ENCODE measurements at regions not wholly inside any gene's neighbourhood (a gene's known extent, or its start where the extent isn't known, plus 50 kb on each side); places are given as distances from the start of the nearest gene placed in this dataset.

- no peak for DNase-seq
Measured at GRCh38 chr4:71243091-71243833, 95.6 kb upstream of the SLC4A4 start.

- no peak for DNase-seq
Measured at GRCh38 chr4:71247706-71248105, 91.1 kb upstream of the SLC4A4 start.

DNA sequence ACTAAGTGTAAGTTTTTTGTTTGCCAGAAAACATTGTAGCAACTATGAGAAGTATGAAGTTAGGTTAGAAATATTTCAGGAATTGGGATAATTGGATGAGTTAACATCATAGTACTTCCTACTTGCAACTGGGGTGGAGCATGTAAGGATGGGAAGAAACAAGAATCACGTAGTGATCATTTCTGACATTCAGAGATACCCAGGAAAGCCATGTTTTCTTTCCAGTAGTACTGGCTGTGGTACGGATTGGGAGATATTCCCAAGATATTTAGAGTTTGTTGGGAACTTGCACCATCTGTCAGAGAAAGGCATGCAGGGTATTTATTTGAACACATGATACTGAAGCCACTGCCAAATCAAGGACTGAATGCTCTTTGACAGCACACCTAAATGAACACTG, 87.6 kb upstream of the SLC4A4 start:
- no peak for DNase-seq

DNA sequence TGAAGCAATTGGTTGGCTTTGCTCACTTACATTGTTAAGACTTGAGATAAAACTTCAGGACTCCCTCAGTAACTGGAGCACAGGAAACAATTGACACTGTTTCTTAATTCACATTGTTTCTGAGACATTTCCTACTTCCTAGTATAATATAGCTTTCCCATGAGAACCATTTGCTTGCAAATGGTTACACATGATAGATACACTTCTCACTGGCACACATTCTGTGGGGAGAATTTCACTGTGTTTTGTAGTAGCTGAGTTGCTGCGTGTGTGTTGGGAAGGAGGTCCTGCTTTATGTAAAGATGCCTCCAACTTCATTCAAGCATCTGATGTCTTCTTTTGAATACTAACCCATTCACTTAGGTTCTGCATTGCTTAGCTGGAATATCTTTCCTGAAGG, 85.3 kb upstream of the SLC4A4 start:
- no peak for DNase-seq

GRCh38 chr4:71254451-71255012, 84.3 kb upstream of the SLC4A4 start:
- DNase-seq: no peak

GRCh38 chr4:71255976-71256375, 82.8 kb upstream of the SLC4A4 start:
- no peak for DNase-seq

GRCh38 chr4:71257761-71258160, 81.1 kb upstream of the SLC4A4 start:
- DNase-seq: no peak

DNA sequence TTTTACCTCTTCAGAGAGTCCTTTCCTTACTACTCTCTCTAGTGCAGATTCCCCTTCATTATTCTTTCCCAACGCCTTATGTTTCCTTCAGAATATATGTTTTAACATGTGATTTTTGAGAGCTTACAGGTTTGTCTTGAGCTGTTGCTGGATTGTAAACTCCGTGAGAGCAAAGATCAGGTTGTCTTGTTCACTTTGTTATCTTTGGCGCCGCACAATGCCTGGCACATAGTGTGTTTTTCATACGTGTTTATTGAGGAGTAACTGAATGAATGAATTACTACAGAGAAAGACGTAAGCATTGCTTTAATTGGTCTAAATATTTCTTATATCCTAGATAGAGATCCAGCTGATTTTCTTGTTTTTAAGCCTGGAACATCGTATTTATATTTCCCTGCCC, 80.5 kb upstream of the SLC4A4 start:
- no peak for DNase-seq

- no peak for DNase-seq
Measured at GRCh38 chr4:71259280-71259679, 79.5 kb upstream of the SLC4A4 start.

- peak; percentile 10 for DNase-seq
Measured at GRCh38 chr4:71259911-71260331, 78.9 kb upstream of the SLC4A4 start.

DNA sequence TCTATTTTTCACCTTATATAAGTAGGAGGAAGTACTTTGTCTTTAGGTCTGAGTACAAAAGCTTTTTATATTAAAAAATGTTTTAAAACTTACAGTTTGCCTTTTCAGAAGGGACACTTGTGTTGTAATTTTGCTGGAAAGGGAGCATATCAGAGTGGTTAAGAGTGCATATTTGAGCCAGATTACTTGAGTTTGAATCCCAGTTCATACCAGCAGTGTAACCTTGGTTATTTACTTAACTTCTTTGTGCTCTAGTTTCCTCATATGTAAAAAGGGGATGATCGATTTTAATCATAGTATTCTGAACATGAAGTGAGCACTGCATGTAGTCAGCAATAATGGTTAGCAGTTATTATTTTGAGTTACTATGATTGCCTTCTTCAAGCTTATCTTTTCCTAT, 78.3 kb upstream of the SLC4A4 start:
- DNase-seq: no peak

DNA sequence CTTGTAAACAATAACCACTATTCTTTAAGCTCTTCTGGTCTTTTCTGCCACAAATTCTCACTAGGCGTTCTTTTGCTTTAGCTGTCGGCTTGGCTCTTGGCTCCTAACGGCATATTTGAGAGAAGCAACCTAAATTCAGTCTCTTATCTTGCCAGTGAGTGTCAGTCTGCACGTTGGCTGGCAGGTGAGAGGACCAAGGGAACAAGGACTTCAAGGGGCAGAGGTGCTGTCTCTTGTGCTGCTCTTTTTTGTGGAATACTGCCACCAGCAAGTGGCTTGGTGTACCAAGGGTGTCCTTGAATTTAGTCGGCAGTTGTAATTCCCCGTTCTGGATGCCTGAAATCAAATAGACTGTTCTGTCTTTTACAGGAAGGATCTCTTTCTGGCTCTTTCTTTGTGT, 77.8 kb upstream of the SLC4A4 start:
- DNase-seq: no peak

DNA sequence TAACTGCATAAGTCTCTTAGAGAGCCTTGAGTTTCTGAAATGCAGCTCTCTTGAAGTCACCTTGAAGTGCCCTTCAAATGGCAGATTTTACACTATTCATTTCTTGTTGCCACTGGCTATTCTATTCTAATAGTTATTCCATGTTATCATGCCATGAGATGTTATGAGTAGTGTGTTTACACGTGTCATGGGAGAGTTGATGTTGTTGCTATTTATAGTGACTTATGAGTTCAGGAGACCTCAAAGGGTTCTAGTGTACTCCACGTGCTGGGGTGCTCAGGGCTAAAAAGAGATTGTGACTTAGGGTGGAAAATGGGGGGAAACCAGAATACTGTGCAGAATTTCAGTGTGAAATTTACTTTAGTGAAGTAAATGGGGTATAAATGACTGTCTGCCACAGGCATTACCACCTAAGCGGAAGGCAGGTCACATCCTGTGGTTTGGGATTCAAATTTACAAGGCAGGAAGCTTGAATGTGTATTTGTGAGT, 77.1 kb upstream of the SLC4A4 start:
- DNase-seq: no peak

- DNase-seq: no peak
Measured at GRCh38 chr4:71262161-71262560, 76.7 kb upstream of the SLC4A4 start.

- no peak for DNase-seq
Measured at GRCh38 chr4:71266090-71266794, 72.6 kb upstream of the SLC4A4 start.

DNA sequence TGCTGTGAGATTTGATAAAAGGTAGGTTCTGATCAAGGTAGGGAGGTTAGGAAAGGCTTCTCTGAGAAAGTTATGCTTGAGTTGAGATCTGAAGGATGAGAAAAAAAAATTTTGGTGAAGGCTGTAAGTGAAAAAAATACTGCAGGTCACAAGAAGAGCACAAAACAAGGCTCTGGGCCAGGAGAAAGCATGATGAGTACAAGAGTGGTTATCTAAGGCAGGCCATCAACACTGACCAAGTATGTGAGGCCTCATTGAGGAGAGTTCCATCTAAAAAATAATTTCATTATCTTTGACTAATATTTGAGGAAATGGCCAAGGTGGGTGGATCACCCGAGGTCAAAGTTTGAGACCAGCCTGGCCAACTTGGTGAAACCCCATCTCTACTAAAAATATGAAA, 71.6 kb upstream of the SLC4A4 start:
- no peak for DNase-seq

- DNase-seq: no peak
Measured at GRCh38 chr4:71268166-71268565, 70.7 kb upstream of the SLC4A4 start.

DNA sequence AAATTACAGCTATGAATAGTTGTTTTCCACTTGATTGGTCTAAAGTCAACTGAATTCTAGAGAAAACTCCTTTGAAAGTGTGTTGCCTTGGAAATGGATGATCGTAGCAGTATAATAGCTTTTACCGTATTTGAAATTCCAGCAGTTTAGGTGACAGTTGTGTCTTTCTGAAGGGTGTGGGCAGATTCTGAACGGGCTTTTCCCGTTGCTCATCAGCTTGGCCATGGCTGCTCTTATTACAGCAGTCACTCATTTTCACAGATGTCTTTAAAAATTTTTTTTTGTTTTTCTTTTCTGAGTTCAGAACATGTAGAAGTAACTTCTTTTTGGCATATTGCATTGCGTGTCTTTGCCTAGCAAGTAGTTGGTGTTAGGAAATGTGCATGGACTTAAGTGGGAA, 69.6 kb upstream of the SLC4A4 start:
- DNase-seq: no peak

DNA sequence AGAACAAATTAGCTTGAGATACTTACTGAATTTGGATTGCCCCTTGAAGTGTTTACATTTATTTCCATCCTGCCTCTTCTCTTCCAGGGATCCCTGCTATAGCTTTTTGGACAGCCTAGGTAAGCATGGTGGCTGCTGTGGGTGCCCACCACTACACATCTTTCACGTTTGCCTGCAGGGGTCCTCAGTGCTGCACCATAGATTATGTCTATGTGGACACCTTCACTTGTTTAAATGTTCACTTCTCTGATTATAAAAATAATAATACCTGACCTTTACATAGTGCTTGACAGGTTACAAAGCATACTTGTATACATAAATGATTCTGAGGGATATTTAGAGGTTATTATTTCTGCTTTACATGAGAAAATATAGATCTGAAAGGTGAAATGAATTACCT, 67.9 kb upstream of the SLC4A4 start:
- peak; percentile 22 for DNase-seq

DNA sequence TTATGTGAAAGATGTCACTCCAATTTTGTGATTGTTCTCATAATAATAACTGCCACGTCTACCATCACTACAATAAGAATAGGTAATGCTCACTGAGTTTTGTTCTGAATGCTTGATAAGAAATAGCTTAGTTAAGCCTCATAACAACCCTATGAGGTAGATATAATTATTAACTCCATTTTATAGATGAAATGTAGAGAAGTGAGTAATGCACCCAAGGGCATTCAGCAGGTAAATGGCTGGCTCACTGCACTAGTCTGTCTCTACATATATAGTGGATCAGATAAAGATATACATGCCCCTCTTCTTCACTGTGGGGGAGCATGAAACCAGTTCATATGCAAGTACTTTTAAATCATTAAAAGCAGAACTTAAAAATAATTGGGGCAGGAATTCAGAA, 65.8 kb upstream of the SLC4A4 start:
- DNase-seq: no peak

DNA sequence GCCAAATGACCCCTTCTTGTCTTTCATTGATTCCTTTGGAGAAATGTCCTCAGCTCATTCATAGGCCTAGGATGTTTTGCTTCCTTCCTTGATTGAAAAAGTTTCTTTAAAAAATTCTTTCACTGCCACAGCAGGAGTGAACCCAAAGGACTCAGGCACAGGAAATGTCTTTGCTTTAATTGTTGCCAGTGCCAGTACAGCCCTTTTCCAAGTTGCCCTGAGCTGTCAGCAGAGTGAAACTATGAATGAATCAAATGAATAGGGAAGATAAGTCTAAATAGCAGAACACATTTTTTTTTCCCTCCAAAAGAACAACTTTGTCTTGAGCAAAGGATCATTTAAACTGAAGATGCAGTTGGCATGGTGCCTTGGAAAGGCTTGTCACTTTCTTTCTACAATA, 63.8 kb upstream of the SLC4A4 start:
- DNase-seq: no peak

DNA sequence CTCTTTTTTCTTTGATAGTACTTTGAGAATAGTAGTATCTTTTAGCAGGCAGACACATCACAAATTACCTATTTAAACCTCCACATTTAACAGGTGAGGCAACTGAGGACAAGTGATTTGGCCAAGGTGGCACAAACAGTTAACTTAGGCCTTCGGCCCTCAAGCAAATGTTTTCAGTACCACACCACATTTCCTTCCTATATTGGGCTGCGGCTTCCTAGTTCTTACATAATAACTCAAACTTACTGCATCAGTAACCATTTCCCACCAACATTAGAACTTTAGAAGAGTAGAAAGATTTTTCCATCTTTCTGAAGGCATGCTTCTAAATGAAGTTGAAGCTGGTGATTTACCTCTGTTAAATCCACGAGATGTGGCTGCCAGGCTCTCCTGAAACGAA, 63.2 kb upstream of the SLC4A4 start:
- no peak for DNase-seq

DNA sequence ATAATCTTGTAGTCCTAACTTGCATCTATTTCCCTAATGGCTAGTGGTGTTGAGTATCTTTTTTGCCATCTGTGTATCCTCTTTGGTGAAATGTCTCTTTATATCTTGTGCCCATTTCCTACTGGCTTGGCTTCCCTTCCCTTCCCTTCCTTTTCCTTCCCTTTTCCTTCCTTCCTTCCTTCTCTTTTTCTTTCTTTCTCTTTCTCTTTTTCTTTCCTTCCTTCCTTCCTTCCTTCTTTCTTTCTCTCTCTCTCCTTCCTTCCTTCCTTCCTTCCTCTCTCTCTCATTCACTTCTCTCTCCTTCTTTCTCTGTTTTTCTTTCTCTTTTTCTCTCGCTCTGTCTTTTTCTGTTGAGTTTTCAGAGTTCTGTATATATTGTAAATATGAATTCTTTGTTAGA, 61.5 kb upstream of the SLC4A4 start:
- no peak for DNase-seq

GRCh38 chr4:71283642-71284257, 55.1 kb upstream of the SLC4A4 start:
- DNase-seq: no peak
